ACHN (cell line): ENCODE measurements at regions not wholly inside any gene's neighbourhood (a gene's known extent, or its start where the extent isn't known, plus 50 kb on each side); places are given as distances from the start of the nearest gene placed in this dataset.
"Not testable (repeated sequence)": the region's sequence is repeated elsewhere in the genome, so short reads cannot be mapped to it uniquely, and the experiment has no call there.

Experiments
- DNase-seq: peaks from one replicate; pipeline ENCODE4 v3.0.0-alpha.2; 2015
- in situ Hi-C: cut with HindIII; loops from 2 replicates; pipeline ENCODE4 v1.10.0; 2017; ENCODE audit warnings: low sequenced_read_pairs, low pct_ligation_motif_present, low pct_unique_long_range_greater_than_20kb

- DNase-seq, result no peak
- in situ Hi-C loops, result no loop called here
Measured at GRCh38 chr2:40964509-40965250, 512.8 kb upstream of the SLC8A1 start.

DNA sequence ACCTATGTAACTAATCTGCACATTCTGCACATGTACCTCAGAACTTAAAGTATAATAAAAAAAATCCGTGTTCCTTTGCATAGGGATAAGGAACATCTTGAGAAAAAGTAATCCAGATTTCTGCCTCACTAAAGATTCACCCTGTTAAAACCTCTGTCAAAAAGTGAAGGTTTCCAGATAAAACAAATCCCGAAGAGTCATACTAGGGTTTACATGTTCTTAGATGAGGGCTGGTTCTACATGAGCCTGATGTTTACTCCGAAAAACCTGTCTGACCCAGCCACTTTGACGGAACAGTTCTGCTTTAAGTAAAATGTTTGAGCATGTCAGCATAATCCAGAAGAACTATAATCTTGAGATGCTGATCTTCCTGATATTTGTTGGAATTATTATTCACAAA, 515.6 kb upstream of the SLC8A1 start:
- in situ Hi-C loops, result no loop called here
- no peak for DNase-seq

- in situ Hi-C loops, result no loop called here
Measured at GRCh38 chr2:40975151-40975550, 523.3 kb upstream of the SLC8A1 start.

DNA sequence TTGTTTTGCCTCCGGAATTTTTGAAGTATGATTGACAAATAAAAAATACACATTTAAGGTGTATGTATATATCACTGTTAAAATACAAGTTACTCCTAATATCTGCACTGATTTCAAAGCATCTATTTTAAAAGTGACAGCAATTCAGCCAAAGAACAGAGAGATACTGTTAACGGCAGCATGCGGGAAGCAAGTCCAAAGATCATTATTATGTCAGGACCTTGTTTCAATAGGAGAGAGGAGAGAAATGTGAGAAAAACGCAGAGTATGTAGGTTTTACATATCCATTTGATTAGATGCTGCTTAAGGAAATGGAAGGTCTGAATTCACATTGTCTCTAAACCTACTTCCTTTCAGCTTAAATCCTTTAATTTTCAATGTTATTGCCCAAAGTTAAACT, 545.5 kb upstream of the SLC8A1 start:
- no peak for DNase-seq
- in situ Hi-C loops, result no loop called here

More at GRCh38 chr2:40975151-40975550, 523.3 kb upstream of the SLC8A1 start:
- DNase-seq, result no peak

- in situ Hi-C loops, result no loop called here
- DNase-seq, result no peak
Measured at GRCh38 chr2:41000374-41000773, 548.5 kb upstream of the SLC8A1 start.

- in situ Hi-C loops, result no loop called here
- DNase-seq, result no peak
Measured at GRCh38 chr2:41000906-41001305, 549.0 kb upstream of the SLC8A1 start.

DNA sequence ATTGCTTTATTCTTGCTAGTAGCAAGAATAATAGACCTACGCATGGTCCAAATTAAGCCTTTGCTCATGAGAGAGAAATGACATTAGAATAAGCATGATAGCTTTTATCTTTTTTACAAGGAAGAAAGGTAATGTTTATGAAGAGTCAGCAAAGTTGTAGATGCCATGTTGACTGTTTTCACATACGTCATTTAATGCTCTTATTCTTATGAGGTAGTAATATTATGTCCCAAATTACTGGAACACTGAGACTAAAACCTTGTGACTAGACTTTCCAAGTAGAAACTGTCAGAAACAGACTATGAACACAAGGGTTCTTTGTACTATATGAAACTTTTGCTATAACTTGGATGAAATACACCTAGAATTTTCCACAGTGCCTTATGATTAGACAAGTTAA, 552.8 kb upstream of the SLC8A1 start:
- in situ Hi-C loops, result no loop called here
- DNase-seq, result no peak

DNA sequence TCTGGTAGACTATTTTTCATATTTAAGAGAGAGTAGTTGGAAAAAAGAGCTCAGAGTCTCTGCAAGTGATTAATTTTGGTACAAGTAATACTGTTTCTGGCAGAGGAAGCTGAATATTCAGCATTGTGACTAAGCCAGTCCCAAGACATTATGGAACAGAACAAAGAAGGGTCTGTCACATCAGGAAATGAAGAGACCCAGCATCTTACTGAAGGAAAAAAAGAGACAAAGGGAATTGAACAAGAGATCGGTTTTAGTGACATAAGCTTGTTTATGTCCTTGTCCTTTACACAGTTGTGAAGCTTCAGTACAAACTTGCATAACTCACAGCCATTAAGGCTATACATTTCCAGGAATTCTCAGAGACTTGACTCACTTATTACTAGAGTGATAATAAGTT, 568.5 kb upstream of the SLC8A1 start:
- no peak for DNase-seq
- in situ Hi-C loops, result no loop called here

DNA sequence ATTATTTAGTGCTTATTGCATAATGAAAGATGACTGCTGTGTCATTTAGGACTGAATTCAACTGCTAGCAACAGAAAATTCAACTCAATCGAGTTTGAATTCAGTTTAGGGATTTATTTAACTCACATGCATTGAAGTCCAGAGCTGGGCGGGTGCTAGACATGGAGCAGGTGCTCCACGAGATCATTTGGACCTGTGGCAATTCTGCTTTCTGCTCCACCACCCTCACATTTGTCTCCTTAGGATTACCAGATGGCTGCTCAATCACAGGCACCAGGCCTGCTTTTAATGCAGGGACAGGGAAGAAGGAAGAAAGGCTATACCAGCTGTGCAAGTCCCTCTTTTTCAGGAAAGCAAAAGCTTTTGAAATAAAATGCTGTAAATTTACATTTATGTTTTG, 572.9 kb upstream of the SLC8A1 start:
- in situ Hi-C loops, result no loop called here
- no peak for DNase-seq

DNA sequence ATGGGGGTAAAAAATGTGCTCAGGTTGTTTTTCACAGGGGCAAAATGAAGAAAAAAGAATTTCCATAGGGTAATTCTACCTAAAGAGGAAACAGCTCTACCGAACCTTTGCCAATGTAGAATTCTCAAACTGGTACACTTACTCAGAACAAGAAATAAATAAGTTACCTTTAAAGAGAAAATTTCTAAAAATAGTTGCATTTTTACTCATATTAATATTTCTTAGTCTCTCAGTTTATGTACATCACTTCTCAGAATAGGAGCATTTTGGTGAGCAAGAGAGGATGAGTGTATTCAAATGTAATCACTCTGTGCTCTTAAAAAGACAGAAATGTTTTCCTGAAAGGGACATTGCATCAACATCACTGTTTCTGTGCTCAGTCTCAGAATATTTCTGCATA, 574.7 kb upstream of the SLC8A1 start:
- in situ Hi-C loops, result no loop called here
- DNase-seq, result no peak

- DNase-seq, result no peak
- in situ Hi-C loops, result no loop called here
Measured at GRCh38 chr2:41027095-41027494, 575.2 kb upstream of the SLC8A1 start.

GRCh38 chr2:41031282-41031681, 579.4 kb upstream of the SLC8A1 start:
- in situ Hi-C loops, result no loop called here
- no peak for DNase-seq

GRCh38 chr2:41032715-41033114, 580.8 kb upstream of the SLC8A1 start:
- in situ Hi-C loops, result no loop called here

GRCh38 chr2:41033127-41033526, 581.2 kb upstream of the SLC8A1 start:
- DNase-seq, result no peak
- in situ Hi-C loops, result no loop called here

More at GRCh38 chr2:41032715-41033114, 580.8 kb upstream of the SLC8A1 start:
- DNase-seq, result no peak

DNA sequence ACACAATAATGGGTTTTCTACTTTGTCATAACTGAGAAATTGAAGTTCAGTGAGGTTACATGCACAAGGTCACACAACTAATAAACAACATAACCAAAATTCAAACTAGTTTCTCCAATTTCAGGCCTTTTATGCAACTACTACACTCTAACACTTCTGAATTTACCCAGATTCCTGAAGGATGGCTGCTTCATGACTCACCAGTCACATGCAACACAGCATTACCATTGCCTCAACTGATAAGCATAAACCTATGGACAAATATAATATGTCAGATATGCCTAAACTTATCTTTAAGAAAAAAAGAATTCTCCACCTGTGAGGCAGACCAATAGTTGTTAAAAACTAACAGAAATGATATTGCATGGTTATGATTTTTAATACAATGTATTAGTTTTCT, 586.5 kb upstream of the SLC8A1 start:
- peak; percentile 37 for DNase-seq
- in situ Hi-C loops, result no loop called here

- in situ Hi-C loops, DNase-seq: not testable (repeated sequence)
Measured at GRCh38 chr2:41039750-41040149, 587.9 kb upstream of the SLC8A1 start.

DNA sequence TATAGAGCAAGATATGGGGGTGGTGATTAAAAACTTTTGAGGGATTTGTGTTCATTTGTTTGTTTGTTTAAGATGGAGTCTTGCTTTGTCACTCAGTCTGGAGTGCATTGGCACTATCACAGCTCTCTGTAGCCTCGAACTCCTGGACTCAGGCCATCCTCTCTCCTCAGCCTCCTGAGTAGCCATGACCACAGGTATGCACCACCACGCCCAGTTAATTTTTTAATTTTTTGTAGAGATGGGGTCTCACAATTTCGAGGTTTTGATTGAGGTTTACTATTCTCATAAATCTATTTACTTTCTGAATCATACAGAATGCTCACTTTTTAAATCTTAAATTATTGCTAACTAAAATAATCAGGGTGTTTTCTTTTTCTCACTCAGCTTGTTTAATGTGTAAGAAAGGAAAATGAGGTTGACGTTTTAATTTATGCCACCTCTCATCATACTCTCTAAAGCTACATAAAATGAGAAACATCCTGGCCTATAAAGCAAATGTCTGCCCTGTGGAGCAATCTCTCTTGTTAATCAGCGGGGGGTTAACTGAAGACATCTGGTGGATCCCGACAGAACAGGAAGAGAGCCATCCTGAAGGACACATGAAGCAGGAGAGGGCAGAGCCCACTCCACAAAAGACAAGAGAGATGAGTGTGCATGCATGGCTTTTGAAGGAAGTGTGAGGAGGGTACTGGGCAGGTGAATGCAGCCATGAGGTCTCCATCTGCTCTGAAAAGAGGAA, 589.1 kb upstream of the SLC8A1 start:
- DNase-seq, result no peak
- in situ Hi-C loops, result no loop called here

DNA sequence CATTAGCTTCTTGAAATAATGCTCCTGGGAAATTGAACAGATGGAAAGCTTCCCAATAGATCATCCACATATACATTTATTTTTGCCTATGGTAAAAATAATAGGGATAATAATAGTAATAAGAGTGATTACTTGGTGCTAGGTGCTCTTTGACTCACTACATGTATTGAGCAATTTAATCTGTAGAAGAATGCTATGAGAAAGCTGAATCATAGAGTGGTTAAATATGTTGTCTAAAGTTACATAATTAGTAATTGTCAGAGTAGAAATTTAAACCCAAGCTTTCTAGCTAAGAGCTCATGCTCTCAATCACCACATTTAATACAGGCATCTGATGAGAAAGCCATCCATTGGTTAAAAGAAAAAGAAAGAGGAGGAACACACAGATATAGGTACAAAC, 590.5 kb upstream of the SLC8A1 start:
- in situ Hi-C loops, result no loop called here
- DNase-seq, result no peak

DNA sequence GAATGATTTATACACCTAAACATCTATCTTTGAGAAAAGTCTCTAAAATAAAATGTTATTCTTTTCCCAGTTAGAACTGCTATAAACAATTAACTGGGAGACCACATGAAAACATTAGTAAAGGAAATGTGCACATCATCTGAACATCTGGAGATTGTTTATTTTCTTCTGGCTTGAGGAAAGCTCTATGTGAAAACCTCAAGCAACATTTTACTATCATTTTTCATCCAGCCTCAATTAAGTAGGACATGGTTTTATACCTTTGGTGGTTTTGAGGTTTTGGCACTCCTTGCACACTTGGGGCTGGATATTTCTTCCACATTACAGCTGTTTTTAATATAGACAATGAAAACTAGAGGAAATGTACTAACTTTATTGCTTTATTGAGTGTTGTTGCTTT, 609.5 kb upstream of the SLC8A1 start:
- in situ Hi-C loops, result no loop called here
- DNase-seq, result no peak

DNA sequence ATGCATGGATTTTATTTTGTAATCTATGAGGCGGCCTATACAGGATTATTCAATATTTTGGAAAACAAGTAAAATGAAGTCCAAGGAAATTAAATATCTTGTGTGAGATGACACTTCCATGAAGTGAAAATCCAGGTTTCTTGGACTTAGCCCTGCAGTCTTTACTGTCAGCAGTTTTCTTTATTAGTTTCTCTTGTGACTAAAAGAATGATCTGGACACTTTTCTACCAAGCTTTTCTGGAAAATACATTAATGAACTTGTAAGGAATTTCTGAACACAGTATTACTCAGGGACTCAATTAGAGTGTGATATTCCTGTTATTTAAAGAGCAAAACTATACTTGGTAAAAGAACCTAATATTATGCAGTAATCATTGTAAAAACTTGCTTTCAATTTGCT, 610.4 kb upstream of the SLC8A1 start:
- in situ Hi-C loops, result no loop called here
- DNase-seq, result no peak
